T-cell (primary cell): ENCODE measurements at regions not wholly inside any gene's neighbourhood (a gene's known extent, or its start where the extent isn't known, plus 50 kb on each side); places are given as distances from the start of the nearest gene placed in this dataset.

Source experiments
- ATAC-seq, 4 experiments: fragments of 200-7000 bp in 3 of 4; fragments of 150-1000 bp in 1 of 4; cut with Tn5 transposase; replicated peaks in 1 of 4; 1 replicate in 3 of 4; 2 replicates in 1 of 4; pipeline ENCODE4 v1.10.0; 2021; ENCODE audit warnings: moderate library complexity in 3 of 4, mild to moderate bottlenecking in 2 of 4, moderate number of reproducible peaks in 1 of 4
- CTCF ChIA-PET, 2 donors: fragments of 300-600 bp; sonication (Branson Sonifier 250); formaldehyde crosslinking; loops; one replicate each; lab custom pipeline; 2022; ENCODE audit warnings: antibody characterized with exemption in 2 of 2; lab: Charles Lee
- POLR2A ChIA-PET, 2 donors: fragments of 300-600 bp; sonication (Branson Sonifier 250); formaldehyde crosslinking; loops; one replicate each; lab custom pipeline; 2022; ENCODE audit warnings: antibody characterized with exemption in 2 of 2; lab: Charles Lee
- DNase-seq, 35 experiments: peaks; one replicate each; pipeline versions ENCODE4 v3.0.0 to v3.0.0-alpha.2; 2013 to 2023
- H3K27ac ChIP-seq: one replicate; pipeline ENCODE4 v1.5.1; 2013; ENCODE audit warnings: low read length
- H3K27me3 ChIP-seq, 2 experiments: replicated peaks in 1 of 2; 1 replicate in 1 of 2; 2 replicates in 1 of 2; pipeline versions ENCODE4 v1.6.1 to v1.7.0; 2013; ENCODE audit warnings: low read length in 1 of 2, mixed read lengths in 1 of 2; ENCODE audit not compliant: control insufficient read depth in 2 of 2, insufficient read depth in 2 of 2; ENCODE audit errors: extremely low read depth in 1 of 2
- H3K36me3 ChIP-seq, 2 donors: 1 replicate in 1 of 2; 2 replicates in 1 of 2; pipeline versions ENCODE4 v1.6.1 to v1.7.0; 2013; ENCODE audit warnings: low read length in 1 of 2; ENCODE audit not compliant: control insufficient read depth in 2 of 2, insufficient read depth in 1 of 2; ENCODE audit errors: extremely low read depth in 1 of 2
- H3K4me1 ChIP-seq, 2 experiments: 1 replicate in 1 of 2; 2 replicates in 1 of 2; pipeline versions ENCODE4 v1.6.1 to v1.7.0; 2013; ENCODE audit warnings: low read length in 2 of 2, mixed read lengths in 1 of 2; ENCODE audit not compliant: insufficient read depth in 2 of 2, control insufficient read depth in 1 of 2; ENCODE audit errors: extremely low read depth in 1 of 2
- H3K4me3 ChIP-seq, 2 donors: 1 replicate in 1 of 2; 2 replicates in 1 of 2; pipeline versions ENCODE4 v1.5.1 to v1.7.0; 2013; ENCODE audit warnings: mild to moderate bottlenecking in 2 of 2, low read length in 1 of 2, moderate library complexity in 1 of 2; ENCODE audit not compliant: control insufficient read depth in 1 of 2; ENCODE audit errors: extremely low read depth in 1 of 2
- H3K9me3 ChIP-seq: 2 replicates; pipeline ENCODE4 v1.7.0; 2013
- H3K27ac Mint-ChIP-seq, 2 donors: one replicate each; pipeline ENCODE4 v1.8.0; 2020 to 2021; ENCODE audit warnings: mild to moderate bottlenecking in 2 of 2, mixed read lengths in 2 of 2
- H3K27me3 Mint-ChIP-seq, 2 donors: one replicate each; pipeline ENCODE4 v1.8.0; 2021 to 2022; ENCODE audit warnings: mixed read lengths in 2 of 2
- H3K36me3 Mint-ChIP-seq: one replicate; pipeline ENCODE4 v1.8.0; 2021; ENCODE audit warnings: mixed read lengths
- H3K4me1 Mint-ChIP-seq, 3 donors: one replicate each; pipeline ENCODE4 v1.8.0; 2020 to 2022; ENCODE audit warnings: mixed read lengths in 3 of 3, mild to moderate bottlenecking in 1 of 3
- H3K4me3 Mint-ChIP-seq, 3 donors: one replicate each; pipeline ENCODE4 v1.8.0; 2020 to 2022; ENCODE audit warnings: mild to moderate bottlenecking in 3 of 3, mixed read lengths in 3 of 3, moderate library complexity in 3 of 3
- H3K9me3 Mint-ChIP-seq, 3 donors: one replicate each; pipeline ENCODE4 v1.8.0; 2020 to 2022; ENCODE audit warnings: mixed read lengths in 3 of 3
- WGBS: methylation state at CpG from one replicate; pipeline ENCODE4 v1.1.5; 2013; ENCODE audit warnings: missing lambda C conversion rate; ENCODE audit not compliant: insufficient coverage; 5-methylcytosine and 5-hydroxymethylcytosine counted together

DNA sequence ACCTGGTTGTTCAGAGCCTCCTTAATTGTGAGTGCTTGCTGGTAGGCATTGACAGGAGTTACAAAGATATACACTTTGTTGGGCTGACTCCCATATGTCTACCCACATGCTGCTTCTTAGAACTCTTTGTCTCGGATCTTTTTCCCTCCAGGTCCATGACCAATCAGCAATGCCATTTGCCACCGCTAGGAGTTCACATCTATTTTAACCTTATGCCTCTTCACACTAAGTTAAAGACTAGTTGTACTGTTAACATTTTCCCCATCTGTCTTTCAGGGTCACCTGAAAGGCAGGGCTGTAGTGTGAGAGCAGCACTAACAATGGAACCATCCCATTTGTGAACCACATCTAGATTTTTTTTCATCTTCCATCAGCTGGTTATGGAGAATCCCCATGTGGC, 226.7 kb upstream of the NPY start:
- no peak for DNase-seq
- POLR2A ChIA-PET: no interaction called here
- Mint-ChIP-seq H3K4me3 (no peak overlapping the region), H3K27me3 (peaks cover 15 to 20% of the 10 kb centered on the region in 2 donors), H3K36me3 (no peaks in the 10 kb centered on the region), H3K4me1 (peaks cover 0 to 9% (median 0%) of the 10 kb centered on the region in 3 donors), H3K27ac (no peak overlapping the region), H3K9me3 (peaks cover 0 to 3% (median 0%) of the 10 kb centered on the region in 3 donors)
- Histone ChIP-seq H3K4me1 (no peaks in the 10 kb centered on the region), H3K27me3 (peaks cover 0 to 20% of the 10 kb centered on the region in 2 experiments), H3K4me3 (no peak overlapping the region), H3K27ac (no peak overlapping the region), H3K36me3 (no peaks in the 10 kb centered on the region), H3K9me3 (no peaks in the 10 kb centered on the region)
- no peak for ATAC-seq
- 88% methylated on average over 2 of the region's 2 CpGs for WGBS
- CTCF ChIA-PET: no interaction called here

GRCh38 chr7:24058953-24059352, 225.0 kb upstream of the NPY start:
- ATAC-seq: no peak

GRCh38 chr7:24059775-24060174, 224.2 kb upstream of the NPY start:
- H3K4me1 ChIP-seq: no peaks in the 10 kb centered on the region
- 88% methylated on average over 10 of the region's 12 CpGs for WGBS
- H3K4me3 ChIP-seq: no peak overlapping the region
- no peak overlapping the region for H3K27ac ChIP-seq
- no peaks in the 10 kb centered on the region for H3K9me3 ChIP-seq
- Mint-ChIP-seq H3K27ac (no peak overlapping the region), H3K9me3 (peaks cover 0 to 3% (median 0%) of the 10 kb centered on the region in 3 donors), H3K36me3 (no peaks in the 10 kb centered on the region), H3K4me3 (no peak overlapping the region), H3K27me3 (peaks cover 10% of the 10 kb centered on the region in 2 donors), H3K4me1 (no peaks in the 10 kb centered on the region)
- no peak for ATAC-seq
- ChIA-PET POLR2A (no interaction called here), CTCF (no interaction called here)
- H3K27me3 ChIP-seq: peaks cover 0 to 20% of the 10 kb centered on the region in 2 experiments
- DNase-seq: no peak
- no peaks in the 10 kb centered on the region for H3K36me3 ChIP-seq

More at GRCh38 chr7:24058953-24059352, 225.0 kb upstream of the NPY start:
- peaks cover 0 to 3% (median 0%) of the 10 kb centered on the region in 3 donors for H3K9me3 Mint-ChIP-seq
- WGBS: 100% methylated on average over 1 of the region's 4 CpGs
- H3K27ac Mint-ChIP-seq: no peak overlapping the region
- no peak for DNase-seq
- no peak overlapping the region for H3K4me3 Mint-ChIP-seq
- Histone ChIP-seq H3K36me3 (no peaks in the 10 kb centered on the region), H3K9me3 (no peaks in the 10 kb centered on the region), H3K27ac (no peak overlapping the region), H3K27me3 (peaks cover 0 to 20% of the 10 kb centered on the region in 2 experiments), H3K4me3 (no peak overlapping the region), H3K4me1 (no peaks in the 10 kb centered on the region)
- no peaks in the 10 kb centered on the region for H3K4me1 Mint-ChIP-seq
- H3K36me3 Mint-ChIP-seq: no peaks in the 10 kb centered on the region
- CTCF ChIA-PET: no interaction called here
- POLR2A ChIA-PET: no interaction called here
- H3K27me3 Mint-ChIP-seq: peaks cover 10 to 14% of the 10 kb centered on the region in 2 donors

DNA sequence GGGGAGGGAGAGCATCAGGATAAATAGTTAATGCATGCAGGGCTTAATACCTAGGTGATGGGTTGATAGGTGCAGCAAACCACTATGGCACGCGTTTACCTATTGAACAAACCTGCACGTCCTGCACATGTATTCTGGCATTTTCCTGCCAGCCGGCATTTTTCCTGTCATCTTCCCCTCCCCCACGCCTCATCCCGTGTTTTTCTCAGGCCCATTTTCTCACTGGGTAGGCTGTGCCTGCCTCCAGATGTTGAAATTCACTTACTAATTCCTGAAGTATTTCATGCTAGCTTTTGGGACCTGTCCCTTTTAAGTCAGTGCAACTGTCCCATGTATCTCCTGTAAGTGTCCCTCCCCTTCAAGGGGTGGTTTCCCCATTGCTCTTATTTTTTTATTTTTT, 220.3 kb upstream of the NPY start:
- no peak overlapping the region for H3K27ac ChIP-seq
- no peak for DNase-seq
- ATAC-seq: no peak
- no peak overlapping the region for H3K4me3 Mint-ChIP-seq
- H3K27ac Mint-ChIP-seq: no peak overlapping the region
- no peak overlapping the region for H3K4me3 ChIP-seq
- H3K9me3 ChIP-seq: no peaks in the 10 kb centered on the region
- ChIA-PET CTCF (no interaction called here), POLR2A (no interaction called here)
- H3K9me3 Mint-ChIP-seq: peaks cover 0 to 3% (median 0%) of the 10 kb centered on the region in 3 donors
- peaks cover 9 to 10% of the 10 kb centered on the region in 2 donors for H3K27me3 Mint-ChIP-seq
- H3K36me3 ChIP-seq: no peaks in the 10 kb centered on the region
- H3K4me1 Mint-ChIP-seq: no peaks in the 10 kb centered on the region
- no peaks in the 10 kb centered on the region for H3K36me3 Mint-ChIP-seq
- 77% methylated on average over 6 of the region's 6 CpGs for WGBS
- no peaks in the 10 kb centered on the region for H3K4me1 ChIP-seq
- peaks cover 0 to 11% of the 10 kb centered on the region in 2 experiments for H3K27me3 ChIP-seq

GRCh38 chr7:24069751-24070150, 214.2 kb upstream of the NPY start:
- no peak overlapping the region for H3K4me3 Mint-ChIP-seq

DNA sequence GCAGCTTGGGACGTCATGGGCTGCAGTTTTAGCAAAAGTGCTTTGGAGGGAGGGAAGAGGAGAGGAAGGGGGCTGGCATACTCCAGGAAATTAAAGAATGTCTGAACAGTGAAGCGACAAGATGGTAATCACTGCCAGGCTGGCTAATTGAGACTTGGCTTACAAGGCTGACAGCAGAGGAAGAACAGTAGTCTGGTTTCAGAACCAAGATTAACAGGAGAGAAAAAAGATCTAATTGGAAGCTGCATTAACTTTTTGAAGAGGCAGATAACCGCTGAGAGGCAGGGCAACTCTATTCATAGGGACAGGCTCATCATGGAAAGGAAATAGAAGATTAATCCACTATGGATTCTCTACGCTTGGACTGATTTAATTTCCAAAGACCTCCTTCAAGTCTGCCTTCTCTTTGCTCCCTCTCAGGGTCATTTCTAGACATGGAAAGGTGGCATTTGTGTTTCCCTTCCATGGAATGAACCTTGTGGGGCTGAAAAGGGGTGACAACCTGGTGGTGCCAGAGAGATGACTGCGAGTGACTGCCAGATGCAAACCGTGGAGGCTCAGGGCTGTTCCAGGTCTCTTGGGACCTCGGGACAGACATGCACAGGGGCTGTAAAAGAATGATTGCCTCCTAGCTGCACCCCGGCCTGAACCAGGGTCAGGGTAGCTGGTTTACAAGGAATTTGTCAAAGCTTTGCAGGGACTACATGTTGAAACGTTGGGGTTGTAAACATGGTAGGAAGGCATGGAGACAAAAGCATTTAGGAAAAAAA, 210.2 kb upstream of the NPY start:
- Mint-ChIP-seq H3K27me3 (peaks cover 1 to 4% of the 10 kb centered on the region in 2 donors), H3K4me3 (peak overlapping the region in 1 of 3 donors; percentile 39), H3K4me1 (peaks cover 5 to 10% (median 10%) of the 10 kb centered on the region in 3 donors), H3K27ac (no peak overlapping the region), H3K36me3 (no peaks in the 10 kb centered on the region), H3K9me3 (no peaks in the 10 kb centered on the region)
- 72% methylated on average over 6 of the region's 9 CpGs for WGBS
- no peaks in the 10 kb centered on the region for H3K36me3 ChIP-seq
- H3K9me3 ChIP-seq: no peaks in the 10 kb centered on the region
- no peaks in the 10 kb centered on the region for H3K4me1 ChIP-seq
- no peak for DNase-seq
- no peak overlapping the region for H3K27ac ChIP-seq
- no peak for ATAC-seq
- ChIA-PET POLR2A (no interaction called here), CTCF (no interaction called here)
- no peak overlapping the region for H3K4me3 ChIP-seq
- peaks cover 0 to 2% of the 10 kb centered on the region in 2 experiments for H3K27me3 ChIP-seq

More at GRCh38 chr7:24069751-24070150, 214.2 kb upstream of the NPY start:
- H3K4me3 ChIP-seq: no peak overlapping the region
- no CpG with 5 or more reads among the region's 3 CpGs for WGBS
- CTCF ChIA-PET: no interaction called here
- no peaks in the 10 kb centered on the region for H3K9me3 ChIP-seq
- H3K27me3 Mint-ChIP-seq: peaks cover 1 to 4% of the 10 kb centered on the region in 2 donors
- no peak overlapping the region for H3K27ac Mint-ChIP-seq
- H3K27ac ChIP-seq: no peak overlapping the region
- POLR2A ChIA-PET: no interaction called here
- no peak for DNase-seq
- no peaks in the 10 kb centered on the region for H3K9me3 Mint-ChIP-seq
- no peaks in the 10 kb centered on the region for H3K36me3 ChIP-seq
- H3K4me1 ChIP-seq: no peaks in the 10 kb centered on the region
- no peaks in the 10 kb centered on the region for H3K36me3 Mint-ChIP-seq
- no peak for ATAC-seq
- peaks cover 0 to 2% of the 10 kb centered on the region in 2 experiments for H3K27me3 ChIP-seq
- peaks cover 2 to 5% (median 3%) of the 10 kb centered on the region in 3 donors for H3K4me1 Mint-ChIP-seq
